ENCODE measurements at regions not wholly inside any gene's neighbourhood (a gene's known extent, or its start where the extent isn't known, plus 50 kb on each side); places are given as distances from the start of the nearest gene placed in this dataset.

DNA sequence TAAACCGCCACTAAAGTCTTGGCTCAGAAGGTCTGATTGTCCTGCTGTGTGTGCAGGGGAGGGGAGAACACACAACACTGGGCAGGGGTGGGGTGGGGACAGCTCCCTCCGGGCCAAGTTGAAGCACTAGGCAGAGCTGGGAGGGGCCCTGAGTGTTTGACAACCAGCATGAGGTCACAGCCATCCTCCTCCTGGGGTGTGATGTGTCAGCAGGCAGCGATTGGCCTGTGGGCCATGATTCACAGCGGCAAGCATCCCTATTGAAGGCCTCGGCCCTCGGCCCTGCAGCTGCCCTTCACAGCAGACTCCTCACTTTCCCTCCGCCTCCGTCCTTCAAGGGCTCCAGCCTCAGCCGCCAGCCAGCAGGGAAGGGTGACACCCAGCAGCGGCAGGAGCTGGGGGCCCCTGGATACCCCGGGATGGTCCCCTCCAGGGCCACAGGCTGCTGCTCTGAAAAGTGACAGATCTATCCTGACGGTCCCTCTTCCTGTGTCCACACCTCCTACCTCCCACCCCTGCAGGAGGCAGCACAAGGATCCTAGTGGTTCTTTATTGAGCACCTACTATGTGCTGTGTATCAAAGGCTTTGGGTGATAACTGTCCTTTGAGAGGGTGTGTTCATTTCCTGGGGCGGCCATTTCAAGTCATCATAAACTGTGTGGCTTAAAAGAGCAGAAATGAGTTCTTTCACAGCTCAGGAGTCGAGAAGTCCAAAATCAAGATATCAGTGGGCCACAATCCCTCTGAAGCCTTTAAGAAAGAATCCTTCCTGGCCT lies 66.0 kb upstream of the SLC25A33 start:
- ChIA-PET CTCF (interaction anchor here (0.5 to 1.2 kb wide), 2 partner anchors 18 to 100 kb away, joined by 3 read pairs; no protein-coding TSS in a partner anchor), POLR2A (ENCODE audit: low non-redundant PET) (no interaction called here)
- H3K27ac ChIP-seq: peak overlapping the region; percentile 87
- peak; percentile 98 for DNase-seq (ENCODE audit: low spot score)
- TF ChIP-seq, protein P1, sequence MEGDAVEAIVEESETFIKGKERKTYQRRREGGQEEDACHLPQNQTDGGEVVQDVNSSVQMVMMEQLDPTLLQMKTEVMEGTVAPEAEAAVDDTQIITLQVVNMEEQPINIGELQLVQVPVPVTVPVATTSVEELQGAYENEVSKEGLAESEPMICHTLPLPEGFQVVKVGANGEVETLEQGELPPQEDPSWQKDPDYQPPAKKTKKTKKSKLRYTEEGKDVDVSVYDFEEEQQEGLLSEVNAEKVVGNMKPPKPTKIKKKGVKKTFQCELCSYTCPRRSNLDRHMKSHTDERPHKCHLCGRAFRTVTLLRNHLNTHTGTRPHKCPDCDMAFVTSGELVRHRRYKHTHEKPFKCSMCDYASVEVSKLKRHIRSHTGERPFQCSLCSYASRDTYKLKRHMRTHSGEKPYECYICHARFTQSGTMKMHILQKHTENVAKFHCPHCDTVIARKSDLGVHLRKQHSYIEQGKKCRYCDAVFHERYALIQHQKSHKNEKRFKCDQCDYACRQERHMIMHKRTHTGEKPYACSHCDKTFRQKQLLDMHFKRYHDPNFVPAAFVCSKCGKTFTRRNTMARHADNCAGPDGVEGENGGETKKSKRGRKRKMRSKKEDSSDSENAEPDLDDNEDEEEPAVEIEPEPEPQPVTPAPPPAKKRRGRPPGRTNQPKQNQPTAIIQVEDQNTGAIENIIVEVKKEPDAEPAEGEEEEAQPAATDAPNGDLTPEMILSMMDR (conservative IDR thresholded peaks at IDR 0.05; ENCODE audit: low read depth): no peak

DNA sequence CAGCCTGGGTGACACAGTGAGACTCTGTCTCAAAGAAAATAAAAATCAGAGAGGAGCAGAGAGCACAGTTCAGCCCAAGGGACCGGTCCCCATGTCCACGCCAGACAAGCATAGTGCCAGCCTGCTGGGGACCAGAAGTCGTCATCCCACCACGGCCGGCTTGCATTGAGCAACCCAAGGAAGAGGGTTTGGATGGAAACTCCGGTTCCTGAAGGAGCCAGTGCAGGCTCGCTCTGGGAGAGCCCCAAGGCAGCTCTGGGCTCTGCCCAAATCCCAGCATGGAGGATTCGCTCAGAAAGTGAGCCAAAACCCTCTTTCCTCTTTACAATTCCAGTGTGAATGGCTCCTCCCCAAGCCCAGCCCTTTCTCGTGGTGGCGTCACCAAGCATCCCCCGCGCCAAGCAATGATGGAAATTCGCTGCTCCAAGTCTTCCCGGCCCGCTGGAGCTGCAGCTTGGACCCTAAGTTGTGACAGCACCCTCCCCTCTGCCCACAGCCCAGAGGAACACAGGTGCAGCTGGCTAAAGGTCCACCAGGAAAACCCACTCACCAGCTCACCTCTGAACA lies 64.1 kb upstream of the SLC25A33 start:
- ChIA-PET POLR2A (ENCODE audit: low non-redundant PET) (no interaction called here), CTCF (interaction anchor here (0.9 kb wide), 1 partner anchor 17 kb away, joined by 3 read pairs; no protein-coding TSS in a partner anchor)
- H3K27ac ChIP-seq: peak overlapping the region; percentile 71
- no peak for DNase-seq (ENCODE audit: low spot score)
- TF ChIP-seq, protein P1 (conservative IDR thresholded peaks at IDR 0.05; ENCODE audit: low read depth): no peak

DNA sequence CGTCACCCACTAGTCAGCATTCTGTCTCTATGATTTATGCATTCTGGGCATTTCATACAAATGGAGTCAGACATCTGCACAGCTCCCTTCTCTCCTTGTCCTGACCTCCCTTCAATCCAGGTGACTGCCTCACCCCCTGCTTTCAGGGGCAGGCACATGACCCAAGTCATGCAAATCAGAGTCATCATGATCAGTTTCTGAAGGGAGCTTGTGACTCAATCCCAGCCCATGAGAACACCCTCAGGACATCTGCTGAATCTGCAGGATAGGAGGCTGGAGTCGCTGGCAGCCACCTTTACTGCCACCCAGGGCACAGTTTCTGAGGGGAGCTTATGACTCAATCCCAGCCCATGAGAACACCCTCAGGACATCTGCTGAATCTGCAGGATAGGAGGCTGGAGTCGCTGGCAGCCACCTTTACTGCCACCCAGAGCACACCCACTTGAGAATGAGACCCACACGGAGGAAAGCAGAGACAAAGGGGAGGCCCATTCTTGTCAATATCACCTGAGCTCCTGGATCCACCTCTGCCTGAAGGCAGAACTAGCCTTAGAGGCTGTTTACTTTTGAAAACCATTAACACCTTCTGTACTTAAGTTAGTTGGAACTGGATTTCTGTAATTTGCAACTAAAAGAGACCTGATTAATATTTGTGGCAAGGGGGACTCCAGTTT lies 62.3 kb upstream of the SLC25A33 start:
- ChIA-PET POLR2A (ENCODE audit: low non-redundant PET) (no interaction called here), CTCF (interaction anchor here (0.6 to 0.7 kb wide), 4 partner anchors 210 to 872 kb away, joined by 3 to 5 read pairs (median 4); no protein-coding TSS in a partner anchor)
- H3K27ac ChIP-seq: peak overlapping the region; percentile 71
- DNase-seq (ENCODE audit: low spot score): peak; percentile 81
- TF ChIP-seq, protein P1 (conservative IDR thresholded peaks at IDR 0.05; ENCODE audit: low read depth): no peak

DNA sequence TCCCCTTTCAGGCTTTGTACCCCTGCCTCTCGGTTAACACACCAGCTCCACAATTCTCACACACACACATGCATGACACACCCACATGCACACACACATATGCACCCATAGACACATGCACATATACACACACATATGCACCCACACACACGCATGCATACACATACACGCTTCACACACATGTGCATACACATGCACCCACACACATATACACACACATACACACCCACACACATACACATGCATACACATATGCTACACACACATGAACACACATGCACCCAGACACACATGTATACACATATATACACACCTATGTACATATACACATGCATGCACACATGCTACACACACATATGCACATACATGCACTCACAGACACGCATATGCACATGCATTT lies 61.7 kb upstream of the SLC25A33 start:
- ChIA-PET POLR2A (ENCODE audit: low non-redundant PET) (no interaction called here), CTCF (no interaction called here)
- TF ChIP-seq, protein P1 (conservative IDR thresholded peaks at IDR 0.05; ENCODE audit: low read depth): no peak
- H3K27ac ChIP-seq: peak overlapping the region; percentile 71
- no peak for DNase-seq (ENCODE audit: low spot score)

DNA sequence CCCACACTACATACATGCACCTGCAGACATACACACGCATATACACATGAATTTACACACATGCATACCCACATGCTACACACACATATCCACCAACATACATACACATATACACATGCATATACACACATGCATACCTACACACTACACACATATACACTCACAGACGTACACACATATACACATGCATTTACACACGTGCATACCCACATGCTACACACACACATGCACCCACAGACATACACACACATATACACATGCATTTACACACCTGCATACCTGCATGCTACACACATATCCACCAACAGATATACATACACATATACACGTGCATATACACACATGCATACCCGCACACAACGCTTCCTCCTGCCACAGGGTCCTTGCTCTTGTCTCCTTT lies 61.2 kb upstream of the SLC25A33 start:
- H3K27ac ChIP-seq: no peak overlapping the region
- TF ChIP-seq, protein P1 (conservative IDR thresholded peaks at IDR 0.05; ENCODE audit: low read depth): no peak
- CTCF ChIA-PET: no interaction called here
- no peak for DNase-seq (ENCODE audit: low spot score)
- POLR2A ChIA-PET (ENCODE audit: low non-redundant PET): no interaction called here

DNA sequence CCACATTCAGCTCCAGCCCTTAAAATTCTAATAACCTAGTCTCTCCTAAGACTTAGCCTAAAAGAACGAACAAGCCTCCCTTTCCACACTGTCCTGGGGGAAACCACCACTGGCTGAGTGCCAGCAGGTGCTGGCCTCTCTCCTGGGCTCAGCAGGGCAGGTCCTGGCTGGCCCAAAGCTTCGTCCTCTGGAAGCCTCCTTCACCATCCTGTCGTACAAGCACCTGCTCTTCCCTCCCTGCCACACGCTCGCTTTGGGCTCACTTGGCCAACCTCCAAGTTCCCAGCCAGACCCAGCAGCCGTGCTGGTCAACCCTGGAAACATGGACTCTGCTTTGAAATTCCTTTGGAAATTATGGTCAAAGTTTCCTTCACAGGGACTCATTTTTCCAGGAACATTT lies 58.2 kb upstream of the SLC25A33 start:
- H3K27ac ChIP-seq: no peak overlapping the region
- ChIA-PET CTCF (interaction anchor here (0.8 kb wide), 1 partner anchor 10 kb away, joined by 3 read pairs; no protein-coding TSS in a partner anchor), POLR2A (ENCODE audit: low non-redundant PET) (no interaction called here)
- DNase-seq (ENCODE audit: low spot score): no peak
- TF ChIP-seq, protein P1 (conservative IDR thresholded peaks at IDR 0.05; ENCODE audit: low read depth): no peak

Data from RWPE1 (cell line).